GM21786 (cell line): ENCODE measurements at regions not wholly inside any gene's neighbourhood (a gene's known extent, or its start where the extent isn't known, plus 50 kb on each side); places are given as distances from the start of the nearest gene placed in this dataset.
"Not testable (repeated sequence)": the region's sequence is repeated elsewhere in the genome, so short reads cannot be mapped to it uniquely, and the experiment has no call there.

Experiments
- ATAC-seq: cut with Tn5 transposase; IDR thresholded peaks from one replicate; pipeline ENCODE4 v1.9.1; 2021; ENCODE audit not compliant: unreplicated experiment

- peak; percentile 44 for ATAC-seq
Observed at GRCh38 chr1:229164836-229165735, 105.8 kb upstream of the RAB4A start.

- no peak for ATAC-seq
Observed at GRCh38 chr1:229167318-229167717, 103.6 kb upstream of the RAB4A start.

- ATAC-seq = no peak
Observed at GRCh38 chr1:229169399-229169798, 101.5 kb upstream of the RAB4A start.

- ATAC-seq = no peak
Observed at GRCh38 chr1:229170274-229170673, 100.6 kb upstream of the RAB4A start.

GRCh38 chr1:229170778-229171505, 100.0 kb upstream of the RAB4A start:
- ATAC-seq = no peak

GRCh38 chr1:229171934-229172333, 99.0 kb upstream of the RAB4A start:
- no peak for ATAC-seq

- not testable (repeated sequence) for ATAC-seq
Observed at GRCh38 chr1:229173491-229174476, 97.1 kb upstream of the RAB4A start.

- not testable (repeated sequence) for ATAC-seq
Observed at GRCh38 chr1:229175297-229175696, 95.6 kb upstream of the RAB4A start.

- not testable (repeated sequence) for ATAC-seq
Observed at GRCh38 chr1:229176457-229176856, 94.5 kb upstream of the RAB4A start.

GRCh38 chr1:229180161-229180560, 90.8 kb upstream of the RAB4A start:
- no peak for ATAC-seq

- ATAC-seq = no peak
Observed at GRCh38 chr1:229181419-229181818, 89.5 kb upstream of the RAB4A start.

GRCh38 chr1:229183588-229183987, 87.3 kb upstream of the RAB4A start:
- no peak for ATAC-seq

- ATAC-seq = no peak
Observed at GRCh38 chr1:229184066-229184465, 86.8 kb upstream of the RAB4A start.

- no peak for ATAC-seq
Observed at GRCh38 chr1:229185963-229186362, 84.9 kb upstream of the RAB4A start.

- ATAC-seq = peak; percentile 100
Observed at GRCh38 chr1:229186373-229187056, 84.4 kb upstream of the RAB4A start.

GRCh38 chr1:229190057-229190575, 80.8 kb upstream of the RAB4A start:
- no peak for ATAC-seq

- ATAC-seq = no peak
Observed at GRCh38 chr1:229191066-229191674, 79.7 kb upstream of the RAB4A start.

- no peak for ATAC-seq
Observed at GRCh38 chr1:229192031-229192430, 78.9 kb upstream of the RAB4A start.

GRCh38 chr1:229192853-229193252, 78.1 kb upstream of the RAB4A start:
- ATAC-seq = no peak

GRCh38 chr1:229194096-229194495, 76.8 kb upstream of the RAB4A start:
- no peak for ATAC-seq
